ENCODE measurements at regions not wholly inside any gene's neighbourhood (a gene's known extent, or its start where the extent isn't known, plus 50 kb on each side); places are given as distances from the start of the nearest gene placed in this dataset.
"Not testable (repeated sequence)": the region's sequence is repeated elsewhere in the genome, so short reads cannot be mapped to it uniquely, and the experiment has no call there.

DNA sequence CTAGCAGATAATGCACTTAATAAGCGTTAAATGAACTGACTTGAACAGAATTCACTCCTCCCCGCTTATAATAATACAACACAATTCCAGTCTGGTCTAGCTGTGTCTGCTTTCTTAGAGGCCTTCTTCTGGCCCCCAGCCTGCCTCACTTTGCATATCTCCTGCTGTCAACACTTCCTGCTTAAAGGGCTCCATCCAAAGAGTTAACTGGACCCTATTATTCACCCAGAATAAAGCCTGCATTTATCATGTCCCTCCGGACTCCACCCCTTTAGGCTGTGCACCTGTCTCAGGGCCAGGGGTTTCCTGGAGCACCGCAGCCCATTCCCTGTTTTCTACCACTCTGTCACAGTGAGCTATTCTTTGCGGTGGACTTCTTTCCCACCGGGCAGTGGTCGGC is 115.4 kb upstream of the FOXN2 start:
- TF ChIP-seq, protein P1, sequence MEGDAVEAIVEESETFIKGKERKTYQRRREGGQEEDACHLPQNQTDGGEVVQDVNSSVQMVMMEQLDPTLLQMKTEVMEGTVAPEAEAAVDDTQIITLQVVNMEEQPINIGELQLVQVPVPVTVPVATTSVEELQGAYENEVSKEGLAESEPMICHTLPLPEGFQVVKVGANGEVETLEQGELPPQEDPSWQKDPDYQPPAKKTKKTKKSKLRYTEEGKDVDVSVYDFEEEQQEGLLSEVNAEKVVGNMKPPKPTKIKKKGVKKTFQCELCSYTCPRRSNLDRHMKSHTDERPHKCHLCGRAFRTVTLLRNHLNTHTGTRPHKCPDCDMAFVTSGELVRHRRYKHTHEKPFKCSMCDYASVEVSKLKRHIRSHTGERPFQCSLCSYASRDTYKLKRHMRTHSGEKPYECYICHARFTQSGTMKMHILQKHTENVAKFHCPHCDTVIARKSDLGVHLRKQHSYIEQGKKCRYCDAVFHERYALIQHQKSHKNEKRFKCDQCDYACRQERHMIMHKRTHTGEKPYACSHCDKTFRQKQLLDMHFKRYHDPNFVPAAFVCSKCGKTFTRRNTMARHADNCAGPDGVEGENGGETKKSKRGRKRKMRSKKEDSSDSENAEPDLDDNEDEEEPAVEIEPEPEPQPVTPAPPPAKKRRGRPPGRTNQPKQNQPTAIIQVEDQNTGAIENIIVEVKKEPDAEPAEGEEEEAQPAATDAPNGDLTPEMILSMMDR (conservative IDR thresholded peaks at IDR 0.05), result no peak
- no peak overlapping the region for H3K27ac ChIP-seq

DNA sequence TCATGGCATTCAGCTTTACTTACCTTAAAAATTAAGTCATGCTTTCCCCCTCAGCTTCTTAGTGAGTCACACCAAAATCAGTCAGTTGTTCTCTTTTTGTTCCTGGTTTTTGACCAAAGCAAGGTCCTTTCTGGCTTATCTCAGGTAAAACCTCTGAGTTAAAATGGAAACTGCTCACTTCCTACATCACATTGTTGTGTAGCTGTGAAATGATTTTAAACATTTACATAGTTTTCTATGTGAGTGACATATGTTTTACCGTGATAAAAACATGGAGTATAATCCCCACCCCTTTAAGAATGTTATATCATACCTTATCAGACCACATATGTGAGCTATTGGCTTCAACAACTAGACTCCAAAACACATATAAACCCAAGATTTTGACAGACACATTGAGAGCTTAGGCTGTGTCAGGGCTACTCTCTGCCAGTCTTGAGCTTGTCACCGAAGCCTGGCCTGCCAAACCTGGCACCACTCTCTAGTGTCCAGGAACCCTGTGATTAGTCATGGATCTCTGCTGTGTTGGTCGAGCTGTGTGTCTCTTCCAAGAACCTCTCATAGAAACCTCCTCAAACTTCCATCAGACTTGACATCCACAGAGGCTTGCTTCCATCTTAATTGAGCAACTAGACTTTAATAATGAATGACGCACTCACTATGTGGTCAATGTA is 113.7 kb upstream of the FOXN2 start:
- no peak overlapping the region for H3K27ac ChIP-seq
- TF ChIP-seq, protein P1 (conservative IDR thresholded peaks at IDR 0.05), result no peak

DNA sequence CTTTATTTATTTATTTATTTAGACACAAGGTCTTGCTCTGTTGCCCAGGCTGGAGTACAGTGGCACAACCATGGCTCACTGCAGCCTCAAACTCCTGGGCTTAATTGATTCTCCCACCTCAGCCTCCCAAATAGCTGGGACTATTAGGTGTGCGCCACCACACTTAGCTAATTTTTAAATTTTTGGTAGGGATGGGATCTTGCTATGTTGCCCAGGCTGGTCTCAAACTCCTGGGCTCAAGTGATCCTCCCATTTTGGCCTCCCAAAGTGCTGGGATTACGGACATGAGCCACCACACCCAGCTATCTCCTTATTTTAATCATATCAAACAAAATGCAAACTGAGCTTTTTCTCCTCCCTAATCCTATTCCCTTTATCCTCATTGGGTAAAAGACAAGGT is 113.0 kb upstream of the FOXN2 start:
- not testable (repeated sequence) for H3K27ac ChIP-seq

DNA sequence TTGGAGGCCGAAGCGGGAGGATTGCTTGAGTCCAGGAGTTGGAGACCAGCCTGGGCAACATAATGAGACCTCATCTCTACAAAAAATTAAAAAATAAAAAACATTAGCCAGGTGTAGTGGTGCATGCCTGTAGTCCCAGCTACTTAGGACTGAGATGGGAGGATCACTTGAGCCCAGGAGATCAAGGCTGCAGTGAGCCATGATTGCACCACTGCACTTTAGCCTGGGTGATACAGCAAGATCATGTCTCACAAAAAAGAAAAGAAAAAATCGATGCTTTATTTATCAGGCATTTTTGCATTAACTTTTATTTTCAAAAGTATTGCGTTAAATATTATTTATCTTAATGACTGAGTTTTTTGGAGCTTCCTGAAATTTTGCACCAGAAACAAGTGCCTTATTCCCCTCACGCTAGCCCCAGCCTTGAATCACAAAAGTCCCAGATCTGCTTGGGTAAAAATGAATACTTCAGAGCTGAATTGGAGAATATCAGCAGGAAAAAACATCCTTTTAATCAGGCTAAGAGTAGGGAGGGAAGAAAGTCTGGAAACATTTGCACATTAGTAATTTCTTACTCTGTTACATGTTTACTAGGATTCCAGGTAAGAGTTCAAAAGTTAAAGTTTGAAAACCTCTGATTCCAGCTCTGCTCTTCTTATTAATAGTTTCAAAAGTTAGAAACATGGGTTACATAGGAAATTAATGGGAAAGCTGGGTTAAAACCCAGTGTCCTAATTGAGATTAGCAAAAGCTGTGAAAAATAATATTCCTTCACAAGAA is 111.4 kb upstream of the FOXN2 start:
- no peak overlapping the region for H3K27ac ChIP-seq
- TF ChIP-seq, protein P1 (conservative IDR thresholded peaks at IDR 0.05), result no peak

GRCh38 chr2:48203668-48204067 is 110.8 kb upstream of the FOXN2 start:
- no peak overlapping the region for H3K27ac ChIP-seq
- TF ChIP-seq, protein P1 (conservative IDR thresholded peaks at IDR 0.05), result no peak

GRCh38 chr2:48204750-48205136 is 109.7 kb upstream of the FOXN2 start:
- no peak overlapping the region for H3K27ac ChIP-seq
- TF ChIP-seq, protein P1 (conservative IDR thresholded peaks at IDR 0.05), result no peak

- no peak overlapping the region for H3K27ac ChIP-seq
- TF ChIP-seq, protein P1 (conservative IDR thresholded peaks at IDR 0.05), result no peak
Measured at GRCh38 chr2:48205137-48205798, 109.2 kb upstream of the FOXN2 start.

DNA sequence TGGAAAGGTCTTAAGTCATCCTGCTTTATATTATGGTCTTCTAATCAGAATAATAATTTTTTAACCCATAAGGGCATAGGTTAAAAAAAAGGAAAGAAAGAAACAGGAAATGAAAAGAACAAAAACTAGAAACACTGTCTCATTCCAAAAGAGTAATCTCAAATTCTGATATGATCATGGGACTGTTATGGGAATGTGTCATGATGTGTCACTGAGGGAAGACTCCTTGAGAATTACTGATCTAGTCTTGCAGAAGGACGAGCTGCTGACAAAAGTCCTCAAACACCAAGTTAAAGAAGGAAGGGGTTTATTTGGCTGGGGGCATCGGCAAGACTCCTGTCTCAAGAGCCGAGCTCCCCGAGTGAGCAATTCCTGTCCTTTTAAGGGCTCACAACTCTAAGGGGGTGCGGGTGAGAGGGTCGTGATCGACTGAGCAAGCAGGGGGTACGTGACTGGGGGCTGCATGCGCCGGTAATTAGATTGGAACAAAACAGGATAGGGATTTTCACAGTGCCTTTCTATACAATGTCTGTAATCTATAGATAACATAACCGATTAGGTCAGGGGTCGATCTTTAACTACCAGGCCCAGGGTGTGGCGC is 108.3 kb upstream of the FOXN2 start:
- H3K27ac ChIP-seq, result not testable (repeated sequence)
